Keratinocyte (primary cell): ENCODE measurements at regions not wholly inside any gene's neighbourhood (a gene's known extent, or its start where the extent isn't known, plus 50 kb on each side); places are given as distances from the start of the nearest gene placed in this dataset.

Experiments
- DNase-seq: peaks from one replicate; pipeline ENCODE4 v3.0.0-alpha.2; 2011; ENCODE audit warnings: low read depth, missing footprints, low spot score
- FAIRE-seq: peaks from 2 replicates; lab custom pipeline; 2011; peaks lifted over from hg19 to GRCh38; lab: Jason Lieb, UNC
- H2AFZ ChIP-seq: 2 replicates; pipeline ENCODE4 v1.6.0; 2012; ENCODE audit warnings: low read length, control low read depth, inconsistent platforms; ENCODE audit not compliant: control insufficient read depth
- H3K27ac ChIP-seq: 2 replicates; pipeline ENCODE4 v1.5.1; 2011; ENCODE audit warnings: low read length; ENCODE audit not compliant: control insufficient read depth, insufficient read depth
- H3K27me3 ChIP-seq: 3 replicates; pipeline ENCODE4 v1.6.0; 2011; ENCODE audit warnings: low read length; ENCODE audit not compliant: control insufficient read depth, insufficient read depth; ENCODE audit errors: extremely low read depth
- H3K36me3 ChIP-seq, 2 experiments: 2 replicates in 1 of 2; 3 replicates in 1 of 2; pipeline ENCODE4 v1.5.1; 2011; ENCODE audit warnings: low read length in 2 of 2, mild to moderate bottlenecking in 1 of 2; ENCODE audit not compliant: control insufficient read depth in 2 of 2, insufficient read depth in 2 of 2; ENCODE audit errors: extremely low read depth in 1 of 2
- H3K4me1 ChIP-seq: 3 replicates; pipeline ENCODE4 v1.5.1; 2011; ENCODE audit warnings: low read length; ENCODE audit not compliant: control insufficient read depth, insufficient read depth; ENCODE audit errors: extremely low read depth
- H3K4me2 ChIP-seq: 3 replicates; pipeline ENCODE4 v1.6.0; 2011; ENCODE audit warnings: low read depth, low read length; ENCODE audit not compliant: control insufficient read depth, insufficient read depth; ENCODE audit errors: extremely low read depth
- H3K4me3 ChIP-seq, 3 experiments: fragments of 200-600 bp in 1 of 3; sonication (generic) in 1 of 3; 2 replicates in 2 of 3; 3 replicates in 1 of 3; pipeline ENCODE4 v1.5.1; 2011 to 2016; ENCODE audit warnings: low read length in 3 of 3, mild to moderate bottlenecking in 3 of 3, control low read depth in 2 of 3, inconsistent platforms in 1 of 3, low read depth in 1 of 3, mixed read lengths in 1 of 3, mixed run types in 1 of 3, moderate library complexity in 1 of 3; ENCODE audit not compliant: control insufficient read depth in 2 of 3, insufficient read depth in 2 of 3; ENCODE audit errors: extremely low read depth in 1 of 3
- H3K79me2 ChIP-seq: 2 replicates; pipeline ENCODE4 v1.6.0; 2012; ENCODE audit warnings: low read length; ENCODE audit not compliant: control insufficient read depth, insufficient read depth
- H3K9ac ChIP-seq: 3 replicates; pipeline ENCODE4 v1.6.0; 2011; ENCODE audit warnings: low read length; ENCODE audit not compliant: control insufficient read depth, insufficient read depth; ENCODE audit errors: extremely low read depth
- H3K9me1 ChIP-seq: 3 replicates; pipeline ENCODE4 v1.6.0; 2011; ENCODE audit warnings: low read length; ENCODE audit not compliant: control insufficient read depth, insufficient read depth; ENCODE audit errors: extremely low read depth
- H3K9me3 ChIP-seq: 2 replicates; pipeline ENCODE4 v1.5.1; 2012; ENCODE audit warnings: low read depth, low read length; ENCODE audit not compliant: control insufficient read depth
- H4K20me1 ChIP-seq: 3 replicates; pipeline ENCODE4 v1.6.0; 2011; ENCODE audit warnings: low read length; ENCODE audit not compliant: control insufficient read depth, insufficient read depth; ENCODE audit errors: extremely low read depth
- CTCF ChIP-seq, 3 experiments: IDR thresholded peaks in 1 of 3; conservative IDR thresholded peaks in 1 of 3; optimal IDR thresholded peaks in 1 of 3; 2 replicates in 2 of 3; 3 replicates in 1 of 3; pipeline versions ENCODE3 to v1.5.1; 2011; ENCODE audit warnings: low read length in 3 of 3, mild to moderate bottlenecking in 3 of 3, moderate library complexity in 2 of 3, control low read depth in 1 of 3, inconsistent platforms in 1 of 3; ENCODE audit not compliant: insufficient read depth in 2 of 3; ENCODE audit errors: extremely low read depth in 1 of 3
- EZH2 ChIP-seq: IDR thresholded peaks from one replicate; pipeline ENCODE4 v1.6.1; 2012; ENCODE audit warnings: inconsistent platforms, mild to moderate bottlenecking, low read length, moderate library complexity
- dilution Hi-C: fragments of 300-500 bp; cut with MboI; formaldehyde crosslinking; loops from one replicate; pipeline ENCODE4 v1.7.0; 2020; ENCODE audit warnings: low sequenced_read_pairs; ENCODE audit not compliant: extremely low pct_ligation_motif_present

GRCh38 chr2:238790833-238791230, 57.1 kb upstream of the TWIST2 start:
- TF ChIP-seq EZH2 (no peak), CTCF (optimal IDR thresholded peaks at IDR 0.05 in 1 of 3, IDR thresholded peaks at IDR 0.05 in 1 of 3, conservative IDR thresholded peaks at IDR 0.05 in 1 of 3; ENCODE audit: extremely low read depth in 1 of 3, insufficient read depth in 2 of 3, low read length in 3 of 3) (no peak)
- FAIRE-seq (no peak), DNase-seq (no peak)
- no peak overlapping the region for H2AFZ ChIP-seq
- no peaks in the 10 kb centered on the region for H3K36me3 ChIP-seq
- no peaks in the 10 kb centered on the region for H3K4me1 ChIP-seq
- dilution Hi-C loops: no loop called here
- no peaks in the 10 kb centered on the region for H3K9me1 ChIP-seq
- no peaks in the 10 kb centered on the region for H3K9me3 ChIP-seq
- no peaks in the 10 kb centered on the region for H4K20me1 ChIP-seq
- no peak overlapping the region for H3K27ac ChIP-seq
- no peaks in the 10 kb centered on the region for H3K79me2 ChIP-seq
- peaks cover 3% of the 10 kb centered on the region for H3K27me3 ChIP-seq
- no peak overlapping the region for H3K9ac ChIP-seq
- H3K4me3 ChIP-seq: no peak overlapping the region
- no peak overlapping the region for H3K4me2 ChIP-seq

- Histone ChIP-seq H3K9ac (no peak overlapping the region), H3K79me2 (no peaks in the 10 kb centered on the region), H3K4me2 (no peak overlapping the region), H2AFZ (no peak overlapping the region), H3K4me3 (no peak overlapping the region), H3K36me3 (no peaks in the 10 kb centered on the region), H3K9me1 (no peaks in the 10 kb centered on the region), H3K4me1 (no peaks in the 10 kb centered on the region), H3K27ac (no peak overlapping the region), H4K20me1 (no peaks in the 10 kb centered on the region), H3K27me3 (peaks cover 6% of the 10 kb centered on the region), H3K9me3 (no peaks in the 10 kb centered on the region)
- DNase-seq: no peak
- TF ChIP-seq CTCF (optimal IDR thresholded peaks at IDR 0.05 in 1 of 3, IDR thresholded peaks at IDR 0.05 in 1 of 3, conservative IDR thresholded peaks at IDR 0.05 in 1 of 3; ENCODE audit: extremely low read depth in 1 of 3, insufficient read depth in 2 of 3, low read length in 3 of 3) (no peak), EZH2 (no peak)
- FAIRE-seq: no peak
- dilution Hi-C loops: no loop called here
These were observed 56.5 kb upstream of the TWIST2 start for GRCh38 chr2:238791354-238791753.
